Limb (tissue), 2 donors: ENCODE measurements at regions not wholly inside any gene's neighbourhood (a gene's known extent, or its start where the extent isn't known, plus 50 kb on each side); places are given as distances from the start of the nearest gene placed in this dataset.

ENCODE experiments used
- DNase-seq, 2 donors: peaks; one replicate each; pipeline ENCODE4 v3.0.0-alpha.2; 2016; ENCODE audit errors: extremely low spot score in 2 of 2

- no peak for DNase-seq
Observed at GRCh38 chr2:193608451-193608850, 1413.7 kb upstream of the TMEFF2 start.

GRCh38 chr2:193590831-193591230 is 1396.1 kb upstream of the TMEFF2 start:
- DNase-seq, result no peak

GRCh38 chr2:193584522-193584938 is 1389.8 kb upstream of the TMEFF2 start:
- DNase-seq, result no peak

- DNase-seq, result no peak
Observed at GRCh38 chr2:193583638-193584400, 1389.1 kb upstream of the TMEFF2 start.

- DNase-seq, result no peak
Observed at GRCh38 chr2:193581807-193582206, 1387.1 kb upstream of the TMEFF2 start.

- DNase-seq, result no peak
Observed at GRCh38 chr2:193580176-193580950, 1385.6 kb upstream of the TMEFF2 start.

GRCh38 chr2:193566886-193567285 is 1372.2 kb upstream of the TMEFF2 start:
- no peak for DNase-seq

- DNase-seq, result no peak
Observed at GRCh38 chr2:193566276-193566675, 1371.5 kb upstream of the TMEFF2 start.

- no peak for DNase-seq
Observed at GRCh38 chr2:193562031-193562430, 1367.3 kb upstream of the TMEFF2 start.

- no peak for DNase-seq
Observed at GRCh38 chr2:193561054-193561453, 1366.3 kb upstream of the TMEFF2 start.

GRCh38 chr2:193556766-193557470 is 1362.2 kb upstream of the TMEFF2 start:
- no peak for DNase-seq

GRCh38 chr2:193549661-193550060 is 1354.9 kb upstream of the TMEFF2 start:
- DNase-seq, result no peak

- DNase-seq, result no peak
Observed at GRCh38 chr2:193542762-193543161, 1348.0 kb upstream of the TMEFF2 start.

- no peak for DNase-seq
Observed at GRCh38 chr2:193539188-193539587, 1344.5 kb upstream of the TMEFF2 start.

GRCh38 chr2:193538061-193538460 is 1343.3 kb upstream of the TMEFF2 start:
- no peak for DNase-seq

- no peak for DNase-seq
Observed at GRCh38 chr2:193537531-193537930, 1342.8 kb upstream of the TMEFF2 start.

GRCh38 chr2:193528458-193528857 is 1333.7 kb upstream of the TMEFF2 start:
- no peak for DNase-seq

GRCh38 chr2:193527146-193527545 is 1332.4 kb upstream of the TMEFF2 start:
- DNase-seq, result no peak

GRCh38 chr2:193523662-193524061 is 1328.9 kb upstream of the TMEFF2 start:
- DNase-seq, result no peak

GRCh38 chr2:193521523-193521922 is 1326.8 kb upstream of the TMEFF2 start:
- no peak for DNase-seq

- no peak for DNase-seq
Observed at GRCh38 chr2:193520709-193521458, 1326.2 kb upstream of the TMEFF2 start.
